Transverse colon (tissue), 4 donors: ENCODE measurements at regions not wholly inside any gene's neighbourhood (a gene's known extent, or its start where the extent isn't known, plus 50 kb on each side); places are given as distances from the start of the nearest gene placed in this dataset.

Source experiments
- CTCF ChIP-seq, 5 experiments: fragments of 200-600 bp in 3 of 5; fragments of 450-650 bp in 2 of 5; sonication (generic) in 3 of 5; IDR thresholded peaks; 1 replicate in 2 of 5; 2 replicates in 3 of 5; pipeline ENCODE4 v1.5.1; 2016 to 2017; ENCODE audit warnings: antibody characterized with exemption in 5 of 5, inconsistent platforms in 3 of 5, mild to moderate bottlenecking in 2 of 5, moderate library complexity in 1 of 5
- EP300 ChIP-seq: sonication (generic); formaldehyde crosslinking; IDR thresholded peaks from one replicate; pipeline ENCODE4 v1.6.1; 2017; ENCODE audit warnings: antibody characterized with exemption, low read depth
- POLR2A ChIP-seq: fragments of 450-650 bp; IDR thresholded peaks from one replicate; pipeline ENCODE4 v1.6.1; 2016; ENCODE audit warnings: antibody characterized with exemption, mild to moderate bottlenecking, moderate library complexity
- POLR2AphosphoS5 ChIP-seq, 3 donors: sonication (generic); formaldehyde crosslinking; IDR thresholded peaks; one replicate each; pipeline ENCODE4 v1.6.1; 2016; ENCODE audit warnings: antibody characterized with exemption in 3 of 3

GRCh38 chr20:12875510-12875909 is 133.3 kb upstream of the SPTLC3 start:
- no peak for TF ChIP-seq POLR2A
- TF ChIP-seq CTCF (IDR thresholded peaks at IDR 0.05), result no peak
- no peak for TF ChIP-seq POLR2AphosphoS5 (IDR thresholded peaks at IDR 0.05)
- TF ChIP-seq EP300, result no peak
